Neural cell (in vitro differentiated cells): ENCODE measurements at regions not wholly inside any gene's neighbourhood (a gene's known extent, or its start where the extent isn't known, plus 50 kb on each side); places are given as distances from the start of the nearest gene placed in this dataset.

Experiments
- H2AFZ ChIP-seq: fragments of 200-600, 300-800 bp; sonication (generic), shearing (Covaris generic); 2 replicates; pipeline ENCODE4 v1.6.0; 2014; ENCODE audit warnings: low read depth, mild to moderate bottlenecking, antibody characterized with exemption, low read length, moderate library complexity
- H3F3A ChIP-seq: fragments of 200-600 bp; shearing (Covaris generic); 2 replicates; pipeline ENCODE4 v1.6.1; 2016; ENCODE audit warnings: mild to moderate bottlenecking, moderate library complexity, mixed read lengths, antibody characterized with exemption, low read length; ENCODE audit not compliant: insufficient read depth, poor library complexity, severe bottlenecking
- H3K27ac ChIP-seq: fragments of 200-600, 300-800 bp; sonication (generic), shearing (Covaris generic); 2 replicates; pipeline ENCODE4 v1.5.1; 2014; ENCODE audit warnings: mild to moderate bottlenecking, low read length, moderate library complexity
- H3K27me3 ChIP-seq: fragments of 300-800, 200-600 bp; sonication (generic), shearing (Covaris generic); 2 replicates; pipeline ENCODE4 v1.6.0; 2014; ENCODE audit warnings: mild to moderate bottlenecking, low read depth, low read length, moderate library complexity; ENCODE audit not compliant: insufficient read depth
- H3K36me3 ChIP-seq: fragments of 300-800, 200-600 bp; sonication (generic), shearing (Covaris generic); 2 replicates; pipeline ENCODE4 v1.5.1; 2014; ENCODE audit warnings: mild to moderate bottlenecking, antibody characterized with exemption, low read length, moderate library complexity; ENCODE audit not compliant: insufficient read depth
- H3K4me2 ChIP-seq: fragments of 300-800, 200-600 bp; sonication (generic), shearing (Covaris generic); 2 replicates; pipeline ENCODE4 v1.6.0; 2014; ENCODE audit warnings: mild to moderate bottlenecking, low read length
- H3K4me3 ChIP-seq: fragments of 300-800, 200-600 bp; sonication (generic), shearing (Covaris generic); 2 replicates; pipeline ENCODE4 v1.5.1; 2014; ENCODE audit warnings: mild to moderate bottlenecking, low read length, moderate library complexity
- H3K79me2 ChIP-seq: fragments of 200-600 bp; shearing (Covaris generic); replicated peaks from 2 replicates; pipeline ENCODE4 v1.6.0; 2014; ENCODE audit warnings: mild to moderate bottlenecking, low read length, moderate library complexity; ENCODE audit not compliant: insufficient read depth
- H3K9ac ChIP-seq: fragments of 300-800, 200-600 bp; sonication (generic), shearing (Covaris generic); 2 replicates; pipeline ENCODE4 v1.6.1; 2016; ENCODE audit warnings: mild to moderate bottlenecking, low read length, mixed read lengths
- H3K9me2 ChIP-seq: fragments of 200-600 bp; shearing (Covaris generic); 2 replicates; pipeline ENCODE4 v1.6.1; 2016; ENCODE audit warnings: mild to moderate bottlenecking, low read length, mixed read lengths; ENCODE audit not compliant: insufficient read depth
- H3K9me3 ChIP-seq: fragments of 200-600, 300-800 bp; sonication (generic), shearing (Covaris generic); 2 replicates; pipeline ENCODE4 v1.6.1; 2016; ENCODE audit warnings: mild to moderate bottlenecking, mixed run types, low read length, moderate library complexity, mixed read lengths
- H4K20me1 ChIP-seq: fragments of 200-600 bp; shearing (Covaris generic); 2 replicates; pipeline ENCODE4 v1.6.1; 2016; ENCODE audit warnings: mild to moderate bottlenecking, mixed run types; ENCODE audit not compliant: insufficient read depth
- EP300 ChIP-seq: fragments of 450-650 bp; conservative IDR thresholded peaks from 2 replicates; pipeline ENCODE4 v1.6.1; 2014; ENCODE audit warnings: antibody characterized with exemption, mild to moderate bottlenecking, moderate library complexity; ENCODE audit not compliant: poor library complexity, severe bottlenecking
- EZH2 ChIP-seq: fragments of 200-600, 300-800 bp; shearing (Covaris generic), sonication (generic); IDR thresholded peaks from 2 replicates; pipeline ENCODE4 v1.6.1; 2014; ENCODE audit warnings: antibody characterized with exemption, low read length, borderline replicate concordance, mild to moderate bottlenecking; ENCODE audit not compliant: insufficient read depth, poor library complexity, severe bottlenecking
- MXI1 ChIP-seq: fragments of 450-650 bp; conservative IDR thresholded peaks from 2 replicates; pipeline ENCODE4 v1.6.1; 2014; ENCODE audit warnings: antibody characterized with exemption, mild to moderate bottlenecking; ENCODE audit not compliant: poor library complexity, severe bottlenecking
- POLR2AphosphoS5 ChIP-seq: IDR thresholded peaks from 2 replicates; pipeline ENCODE4 v1.6.1; 2012
- RAD21 ChIP-seq: fragments of 450-650 bp; conservative IDR thresholded peaks from 2 replicates; pipeline ENCODE4 v1.6.1; 2014; ENCODE audit warnings: antibody characterized with exemption, mild to moderate bottlenecking, moderate library complexity
- SMC3 ChIP-seq: fragments of 450-650 bp; conservative IDR thresholded peaks from 2 replicates; pipeline ENCODE4 v1.6.1; 2014; ENCODE audit warnings: antibody characterized with exemption, mild to moderate bottlenecking, moderate library complexity; ENCODE audit not compliant: poor library complexity
- TAF1 ChIP-seq: IDR thresholded peaks from 2 replicates; pipeline ENCODE4 v1.6.1; 2012; ENCODE audit warnings: low read depth
- TF ChIP-seq, protein P1 (sequence below): IDR thresholded peaks from 2 replicates; pipeline ENCODE4 v1.6.1; 2012; ENCODE audit warnings: borderline replicate concordance
- TF ChIP-seq, protein P2 (sequence below): fragments of 450-650 bp; IDR thresholded peaks from 2 replicates; pipeline ENCODE4 v1.5.1; 2014; ENCODE audit warnings: antibody characterized with exemption, mild to moderate bottlenecking, moderate library complexity; ENCODE audit not compliant: poor library complexity, severe bottlenecking

- no peak overlapping the region for H3K4me3 ChIP-seq
- no peaks in the 10 kb centered on the region for H3K36me3 ChIP-seq
- no peaks in the 10 kb centered on the region for H4K20me1 ChIP-seq
- H3K9me3 ChIP-seq = peaks cover 3% of the 10 kb centered on the region
- no peaks in the 10 kb centered on the region for H3K9me2 ChIP-seq
- H3F3A ChIP-seq = no peaks in the 10 kb centered on the region
- no peaks in the 10 kb centered on the region for H3K79me2 ChIP-seq
- no peak overlapping the region for H3K4me2 ChIP-seq
- no peak overlapping the region for H3K9ac ChIP-seq
- no peaks in the 10 kb centered on the region for H3K27me3 ChIP-seq
- no peak overlapping the region for H2AFZ ChIP-seq
- no peak overlapping the region for H3K27ac ChIP-seq
- TF ChIP-seq TAF1 (no peak), POLR2AphosphoS5 (no peak)
These were observed 289.4 kb upstream of the EEF2KMT start for GRCh38 chr16:5386989-5387388.

DNA sequence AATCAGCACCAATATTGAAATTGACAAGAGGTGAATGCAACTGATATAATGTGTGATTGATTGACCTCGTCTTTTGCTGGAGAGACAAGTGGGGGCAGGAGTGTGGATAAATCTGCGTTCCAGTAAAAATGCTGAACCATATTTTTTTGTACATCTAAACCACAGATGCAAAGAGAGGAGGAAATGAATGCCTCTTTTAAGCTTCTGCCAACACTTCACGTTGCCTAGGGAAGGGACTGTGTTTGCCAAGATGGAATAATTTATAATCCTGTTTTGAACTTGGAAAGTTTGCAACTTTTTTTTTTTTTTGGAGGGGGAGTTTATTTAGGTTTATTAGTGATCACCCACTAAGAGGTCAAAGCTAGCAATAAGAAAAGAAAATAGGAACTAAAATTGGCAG lies 288.2 kb upstream of the EEF2KMT start:
- Histone ChIP-seq H3K9ac (no peak overlapping the region), H3K79me2 (no peaks in the 10 kb centered on the region), H4K20me1 (no peaks in the 10 kb centered on the region), H3K9me2 (no peaks in the 10 kb centered on the region), H3K27me3 (no peaks in the 10 kb centered on the region), H2AFZ (no peak overlapping the region), H3K36me3 (no peaks in the 10 kb centered on the region), H3K4me2 (no peak overlapping the region), H3K4me3 (no peak overlapping the region), H3F3A (no peaks in the 10 kb centered on the region), H3K27ac (no peak overlapping the region), H3K9me3 (peaks cover 3% of the 10 kb centered on the region)
- no peak for TF ChIP-seq EZH2
- TF ChIP-seq POLR2AphosphoS5 = no peak
- TF ChIP-seq RAD21 = no peak
- no peak for TF ChIP-seq TAF1
- TF ChIP-seq, protein P1, sequence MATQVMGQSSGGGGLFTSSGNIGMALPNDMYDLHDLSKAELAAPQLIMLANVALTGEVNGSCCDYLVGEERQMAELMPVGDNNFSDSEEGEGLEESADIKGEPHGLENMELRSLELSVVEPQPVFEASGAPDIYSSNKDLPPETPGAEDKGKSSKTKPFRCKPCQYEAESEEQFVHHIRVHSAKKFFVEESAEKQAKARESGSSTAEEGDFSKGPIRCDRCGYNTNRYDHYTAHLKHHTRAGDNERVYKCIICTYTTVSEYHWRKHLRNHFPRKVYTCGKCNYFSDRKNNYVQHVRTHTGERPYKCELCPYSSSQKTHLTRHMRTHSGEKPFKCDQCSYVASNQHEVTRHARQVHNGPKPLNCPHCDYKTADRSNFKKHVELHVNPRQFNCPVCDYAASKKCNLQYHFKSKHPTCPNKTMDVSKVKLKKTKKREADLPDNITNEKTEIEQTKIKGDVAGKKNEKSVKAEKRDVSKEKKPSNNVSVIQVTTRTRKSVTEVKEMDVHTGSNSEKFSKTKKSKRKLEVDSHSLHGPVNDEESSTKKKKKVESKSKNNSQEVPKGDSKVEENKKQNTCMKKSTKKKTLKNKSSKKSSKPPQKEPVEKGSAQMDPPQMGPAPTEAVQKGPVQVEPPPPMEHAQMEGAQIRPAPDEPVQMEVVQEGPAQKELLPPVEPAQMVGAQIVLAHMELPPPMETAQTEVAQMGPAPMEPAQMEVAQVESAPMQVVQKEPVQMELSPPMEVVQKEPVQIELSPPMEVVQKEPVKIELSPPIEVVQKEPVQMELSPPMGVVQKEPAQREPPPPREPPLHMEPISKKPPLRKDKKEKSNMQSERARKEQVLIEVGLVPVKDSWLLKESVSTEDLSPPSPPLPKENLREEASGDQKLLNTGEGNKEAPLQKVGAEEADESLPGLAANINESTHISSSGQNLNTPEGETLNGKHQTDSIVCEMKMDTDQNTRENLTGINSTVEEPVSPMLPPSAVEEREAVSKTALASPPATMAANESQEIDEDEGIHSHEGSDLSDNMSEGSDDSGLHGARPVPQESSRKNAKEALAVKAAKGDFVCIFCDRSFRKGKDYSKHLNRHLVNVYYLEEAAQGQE = no peak
- no peak for TF ChIP-seq SMC3
- TF ChIP-seq EP300 = no peak
- no peak for TF ChIP-seq MXI1
- TF ChIP-seq, protein P2, sequence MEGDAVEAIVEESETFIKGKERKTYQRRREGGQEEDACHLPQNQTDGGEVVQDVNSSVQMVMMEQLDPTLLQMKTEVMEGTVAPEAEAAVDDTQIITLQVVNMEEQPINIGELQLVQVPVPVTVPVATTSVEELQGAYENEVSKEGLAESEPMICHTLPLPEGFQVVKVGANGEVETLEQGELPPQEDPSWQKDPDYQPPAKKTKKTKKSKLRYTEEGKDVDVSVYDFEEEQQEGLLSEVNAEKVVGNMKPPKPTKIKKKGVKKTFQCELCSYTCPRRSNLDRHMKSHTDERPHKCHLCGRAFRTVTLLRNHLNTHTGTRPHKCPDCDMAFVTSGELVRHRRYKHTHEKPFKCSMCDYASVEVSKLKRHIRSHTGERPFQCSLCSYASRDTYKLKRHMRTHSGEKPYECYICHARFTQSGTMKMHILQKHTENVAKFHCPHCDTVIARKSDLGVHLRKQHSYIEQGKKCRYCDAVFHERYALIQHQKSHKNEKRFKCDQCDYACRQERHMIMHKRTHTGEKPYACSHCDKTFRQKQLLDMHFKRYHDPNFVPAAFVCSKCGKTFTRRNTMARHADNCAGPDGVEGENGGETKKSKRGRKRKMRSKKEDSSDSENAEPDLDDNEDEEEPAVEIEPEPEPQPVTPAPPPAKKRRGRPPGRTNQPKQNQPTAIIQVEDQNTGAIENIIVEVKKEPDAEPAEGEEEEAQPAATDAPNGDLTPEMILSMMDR = no peak

- peaks cover 3% of the 10 kb centered on the region for H3K9me3 ChIP-seq
- no peak overlapping the region for H3K4me3 ChIP-seq
- H4K20me1 ChIP-seq = no peaks in the 10 kb centered on the region
- H3K27ac ChIP-seq = no peak overlapping the region
- H3K36me3 ChIP-seq = no peaks in the 10 kb centered on the region
- H3K27me3 ChIP-seq = no peaks in the 10 kb centered on the region
- TF ChIP-seq POLR2AphosphoS5 (no peak), EP300 (no peak), RAD21 (no peak), MXI1 (no peak), EZH2 (no peak), TAF1 (no peak), SMC3 (no peak)
- TF ChIP-seq, protein P2 = no peak
- TF ChIP-seq, protein P1 = no peak
- H3K4me2 ChIP-seq = no peak overlapping the region
- no peak overlapping the region for H2AFZ ChIP-seq
- no peaks in the 10 kb centered on the region for H3K9me2 ChIP-seq
- H3K79me2 ChIP-seq = no peaks in the 10 kb centered on the region
- H3F3A ChIP-seq = no peaks in the 10 kb centered on the region
- no peak overlapping the region for H3K9ac ChIP-seq
These were observed 287.5 kb upstream of the EEF2KMT start for GRCh38 chr16:5385115-5385514.
